Fibroblast of skin of left biceps (primary cell): ENCODE measurements at regions not wholly inside any gene's neighbourhood (a gene's known extent, or its start where the extent isn't known, plus 50 kb on each side); places are given as distances from the start of the nearest gene placed in this dataset.

ENCODE experiments used
- DNase-seq, 2 experiments: peaks; one replicate each; pipeline ENCODE4 v3.0.0-alpha.2; 2013; ENCODE audit warnings: low read depth in 2 of 2

GRCh38 chr2:198220763-198221610, 416.6 kb downstream of the PLCL1 start:
- DNase-seq: no peak

DNA sequence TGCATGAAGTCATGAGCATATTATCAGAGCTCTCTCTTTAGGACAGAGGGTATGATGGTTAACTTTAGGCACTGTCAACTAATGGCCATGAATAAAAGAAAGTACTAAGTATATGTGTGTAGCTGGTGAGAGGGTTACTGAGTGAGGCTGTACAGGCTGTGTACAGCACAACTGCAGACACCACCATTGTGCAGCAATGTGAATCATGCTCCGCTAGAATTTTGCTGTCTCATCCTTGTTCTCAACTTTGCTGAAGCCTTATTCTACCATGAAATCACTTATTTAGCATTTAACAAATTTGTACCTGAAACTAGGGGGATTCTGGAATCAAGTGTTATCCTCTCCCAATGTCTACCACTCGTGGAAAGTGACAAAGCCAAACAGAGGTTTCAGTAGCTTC, 414.9 kb downstream of the PLCL1 start:
- DNase-seq: no peak

DNA sequence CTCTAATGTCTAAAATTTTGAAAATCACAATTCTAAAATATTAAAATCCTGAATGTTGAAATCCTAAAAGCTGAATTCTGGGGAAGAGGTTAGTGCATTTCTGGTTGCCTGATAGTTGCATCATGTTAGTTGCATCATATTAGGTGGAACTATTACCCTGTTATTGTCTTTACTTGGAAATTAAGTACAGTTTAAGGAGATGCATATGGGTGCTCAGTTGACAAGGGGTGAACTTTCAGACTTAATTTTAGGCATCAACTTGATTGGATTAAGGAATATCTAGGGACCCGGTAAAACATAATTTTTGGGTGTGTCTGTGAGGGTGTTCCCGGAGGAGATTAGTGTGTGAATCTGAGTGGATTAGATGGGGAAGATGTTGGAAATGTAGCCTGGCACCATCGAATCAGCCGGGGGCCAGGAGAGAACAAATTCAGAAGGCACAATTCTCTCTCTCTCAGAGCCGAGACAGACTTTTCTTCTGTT, 409.8 kb downstream of the PLCL1 start:
- DNase-seq: peak; percentile 10 to 30

DNA sequence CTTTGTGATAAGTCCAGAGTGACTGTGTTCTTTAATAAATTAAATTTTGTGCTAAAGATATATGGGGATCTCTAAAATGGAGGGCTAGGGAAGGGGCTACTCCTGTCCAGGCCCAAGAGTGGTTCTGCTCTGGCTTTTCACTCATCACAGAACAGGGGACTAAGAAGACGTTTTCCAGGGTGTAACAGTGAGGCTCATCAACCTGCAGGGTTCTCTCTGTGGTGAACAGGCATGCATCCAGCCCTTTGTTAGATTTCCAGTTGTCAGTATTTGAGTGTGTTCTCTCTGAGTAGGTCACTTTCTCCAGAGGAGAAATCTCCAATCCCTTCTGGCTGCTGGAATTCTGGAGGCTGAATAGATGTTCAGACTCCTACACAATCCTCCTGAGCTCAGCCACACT, 408.9 kb downstream of the PLCL1 start:
- DNase-seq: no peak

GRCh38 chr2:198211706-198212105, 407.3 kb downstream of the PLCL1 start:
- no peak for DNase-seq

- no peak for DNase-seq
Measured at GRCh38 chr2:198203336-198204069, 399.1 kb downstream of the PLCL1 start.
